Anterior cingulate cortex (tissue), 58 donors: ENCODE measurements at regions not wholly inside any gene's neighbourhood (a gene's known extent, or its start where the extent isn't known, plus 50 kb on each side); places are given as distances from the start of the nearest gene placed in this dataset.
A peak's percentile ranks its signal among the peaks of the same experiment; 100 is the strongest.
"Not testable (repeated sequence)": the region's sequence is repeated elsewhere in the genome, so short reads cannot be mapped to it uniquely, and the experiment has no call there.

Experiments
- DNase-seq, 58 donors: peaks; one replicate each; lab custom pipeline; 2025; lab: John Stamatoyannopoulos, UW

DNA sequence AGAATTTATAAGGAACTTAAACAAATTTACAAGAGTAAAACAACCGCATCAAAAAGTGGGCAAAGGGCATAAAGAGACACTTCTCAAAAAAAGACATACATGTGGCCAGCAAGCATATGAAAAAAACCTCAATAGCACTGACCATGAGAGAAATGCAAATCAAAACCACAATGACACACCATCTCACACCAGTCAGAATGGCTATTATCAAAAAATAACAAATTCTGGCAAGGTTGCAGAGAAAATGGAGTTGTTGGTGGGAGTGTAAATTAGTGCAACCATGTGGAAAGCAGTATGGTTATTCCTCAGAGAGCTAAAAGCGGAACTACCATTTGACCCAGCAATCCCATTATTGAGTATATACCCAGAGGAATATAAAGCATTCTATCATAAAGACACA is 866.8 kb upstream of the TENM4 start:
- no peak for DNase-seq

DNA sequence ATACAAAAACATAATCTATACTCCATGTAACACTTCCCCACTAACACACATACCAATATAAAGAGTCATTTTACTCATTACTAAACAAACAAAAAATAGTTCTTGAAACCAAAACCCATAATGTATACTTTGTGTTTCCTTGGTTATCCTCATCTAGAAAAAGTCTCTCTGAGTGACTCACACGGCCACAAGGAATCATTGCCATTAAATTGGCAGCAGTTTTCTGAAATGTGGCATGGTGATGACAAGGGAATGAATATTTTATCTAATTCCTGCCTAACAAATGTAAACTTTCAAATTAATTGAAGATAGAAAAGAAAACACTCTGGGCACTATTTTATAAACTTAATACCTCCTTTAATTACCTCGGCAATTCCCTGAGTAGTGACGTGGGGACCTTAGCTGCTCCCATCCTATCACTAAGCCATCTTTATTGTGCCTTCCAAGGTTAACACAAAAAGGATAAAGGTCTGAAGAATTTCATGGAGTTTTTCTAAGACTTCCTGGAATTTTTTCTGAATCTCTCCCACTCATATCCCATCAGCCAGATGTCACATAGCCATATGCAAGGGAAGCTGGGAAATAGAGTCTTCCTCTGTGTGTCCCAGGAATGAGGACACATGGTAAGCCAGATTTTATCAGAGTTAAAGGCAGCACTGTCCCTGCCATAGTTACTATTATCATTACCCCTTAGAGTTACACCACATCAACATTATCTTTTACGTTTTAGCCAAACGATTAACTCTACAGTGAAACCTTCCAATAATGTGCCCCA is 857.2 kb upstream of the TENM4 start:
- no peak for DNase-seq

DNA sequence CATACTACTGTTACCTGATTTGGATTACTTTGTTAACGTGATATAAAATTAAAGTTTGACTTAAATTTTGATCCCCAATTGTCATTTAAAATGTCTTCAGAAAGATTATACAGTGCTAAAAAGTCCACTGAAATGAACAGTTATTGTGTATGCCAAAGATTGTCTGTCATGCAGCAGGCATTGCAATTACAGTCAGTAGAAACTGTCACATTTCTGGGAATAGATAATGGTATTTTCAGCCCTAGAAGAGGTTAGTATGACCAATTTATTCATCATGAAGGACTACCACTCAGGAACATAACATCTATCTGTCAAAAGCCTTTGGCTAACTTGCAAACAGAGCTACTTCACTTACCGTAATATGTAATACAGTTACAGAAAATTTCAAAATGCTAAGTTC is 852.5 kb upstream of the TENM4 start:
- DNase-seq = no peak

DNA sequence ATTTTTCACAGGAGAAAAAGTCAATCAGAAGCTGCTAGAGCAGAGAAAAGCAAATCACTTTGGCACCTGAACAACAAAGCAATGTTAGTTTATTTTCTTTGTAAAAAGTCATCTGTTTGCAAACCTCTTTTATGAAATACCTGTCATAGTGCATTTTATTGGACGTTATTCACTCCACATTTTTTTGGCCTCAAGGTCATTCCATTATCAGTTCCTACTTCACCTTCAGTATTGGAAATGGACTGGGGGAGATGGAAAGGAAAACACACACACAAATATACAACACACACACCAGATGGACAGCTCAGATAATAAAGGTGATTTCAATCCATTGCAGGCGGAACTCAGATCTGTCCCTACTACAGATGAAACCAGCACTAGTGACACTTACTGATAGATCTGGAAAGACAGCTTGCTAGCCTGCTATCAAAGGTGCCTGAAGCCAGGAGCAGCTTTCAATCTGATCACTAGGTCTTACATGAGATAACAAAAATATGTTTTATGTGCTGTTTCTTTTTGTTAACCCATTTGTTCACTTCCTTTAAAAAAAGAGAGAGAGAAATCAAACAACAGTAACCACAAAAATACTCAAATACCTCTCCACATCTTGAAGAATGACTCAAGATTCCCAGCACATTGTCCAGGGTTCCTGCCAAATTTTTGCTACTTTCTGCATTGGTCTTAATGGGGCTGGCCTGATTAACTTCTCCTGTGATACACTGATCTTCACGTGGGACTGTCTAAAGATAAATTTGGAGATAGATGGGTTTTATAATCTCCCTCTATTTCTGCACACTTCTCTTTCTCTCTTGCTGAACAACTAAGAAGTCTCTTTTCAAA is 844.3 kb upstream of the TENM4 start:
- no peak for DNase-seq

DNA sequence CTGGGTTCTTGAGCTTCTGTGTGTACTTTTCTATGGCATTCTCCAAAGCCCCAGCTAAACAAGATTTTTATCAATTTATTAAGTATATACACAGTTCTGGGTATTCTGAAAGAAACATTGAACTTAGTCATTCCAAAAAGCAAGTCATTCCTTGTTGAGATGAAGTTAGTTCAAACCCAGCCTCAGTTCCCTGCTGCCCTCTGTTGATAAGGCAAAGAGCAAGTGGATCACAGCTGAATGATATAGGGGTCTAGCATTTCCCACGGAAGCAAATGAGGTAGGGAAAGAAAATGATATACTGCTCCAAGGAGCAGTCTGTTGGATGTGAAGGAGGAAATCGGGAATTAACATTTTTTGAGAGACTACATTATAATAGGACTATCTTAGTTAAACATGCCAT is 841.8 kb upstream of the TENM4 start:
- no peak for DNase-seq

DNA sequence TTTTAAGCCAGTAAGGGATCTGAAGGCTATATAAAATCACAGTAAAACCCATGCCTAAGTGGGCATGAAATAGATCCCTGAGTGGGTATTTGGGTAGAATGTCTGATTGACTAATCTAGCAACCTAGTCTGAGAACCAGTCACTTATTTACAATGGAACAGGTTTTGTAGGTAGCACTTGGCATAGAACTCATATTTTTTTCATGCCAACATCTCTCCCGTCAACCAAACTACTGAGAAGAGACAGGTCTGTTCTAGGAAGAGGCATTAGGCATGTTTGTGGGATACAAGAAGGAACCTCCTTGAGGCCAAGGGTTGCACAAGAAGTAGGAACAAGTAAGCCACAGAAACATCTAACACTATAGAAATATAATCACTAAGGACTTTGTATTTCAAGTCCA is 840.4 kb upstream of the TENM4 start:
- DNase-seq = no peak

DNA sequence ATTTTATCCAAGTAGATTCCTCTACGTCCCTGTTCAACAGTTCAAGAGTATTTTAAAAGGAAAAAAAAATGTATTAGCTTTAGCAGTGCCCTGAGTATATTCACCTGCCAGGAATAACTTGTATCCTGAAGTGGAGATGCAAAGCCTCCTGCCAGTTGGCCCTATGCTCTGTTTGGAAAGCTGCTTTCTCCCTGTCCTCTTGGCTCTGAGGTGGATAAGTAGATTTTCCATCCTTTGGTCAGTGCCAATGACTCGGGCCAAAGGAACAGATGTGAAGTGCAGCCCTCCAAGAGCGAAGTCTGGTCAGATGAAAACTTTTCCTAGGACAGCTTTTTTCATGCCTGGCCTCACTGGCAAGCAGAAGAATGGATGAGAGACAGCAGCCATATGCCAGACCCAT is 839.9 kb upstream of the TENM4 start:
- DNase-seq = peak in 2 of 58 donors; percentile 3 to 9

DNA sequence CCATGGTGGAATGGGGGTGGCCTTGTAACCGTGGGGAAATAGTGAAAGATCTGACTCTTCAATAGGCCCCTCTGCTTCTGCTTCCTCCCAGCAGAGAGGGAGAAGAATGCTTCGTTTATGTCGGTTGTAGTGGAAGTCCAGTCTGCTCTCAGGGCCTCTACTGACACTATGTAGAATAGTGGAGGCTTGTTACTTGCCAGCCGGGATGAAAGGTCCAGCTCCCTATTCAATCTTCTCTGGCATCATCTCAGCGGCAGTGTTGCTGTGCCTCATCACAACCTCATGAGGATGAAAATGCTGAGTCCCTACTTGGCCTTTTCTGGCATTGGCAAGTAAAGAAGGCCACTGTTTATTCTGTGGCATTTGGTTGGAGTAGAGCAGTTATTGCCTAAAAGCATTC is 820.9 kb upstream of the TENM4 start:
- DNase-seq = peak in 4 of 58 donors; percentile 4 to 26 (median 12)

DNA sequence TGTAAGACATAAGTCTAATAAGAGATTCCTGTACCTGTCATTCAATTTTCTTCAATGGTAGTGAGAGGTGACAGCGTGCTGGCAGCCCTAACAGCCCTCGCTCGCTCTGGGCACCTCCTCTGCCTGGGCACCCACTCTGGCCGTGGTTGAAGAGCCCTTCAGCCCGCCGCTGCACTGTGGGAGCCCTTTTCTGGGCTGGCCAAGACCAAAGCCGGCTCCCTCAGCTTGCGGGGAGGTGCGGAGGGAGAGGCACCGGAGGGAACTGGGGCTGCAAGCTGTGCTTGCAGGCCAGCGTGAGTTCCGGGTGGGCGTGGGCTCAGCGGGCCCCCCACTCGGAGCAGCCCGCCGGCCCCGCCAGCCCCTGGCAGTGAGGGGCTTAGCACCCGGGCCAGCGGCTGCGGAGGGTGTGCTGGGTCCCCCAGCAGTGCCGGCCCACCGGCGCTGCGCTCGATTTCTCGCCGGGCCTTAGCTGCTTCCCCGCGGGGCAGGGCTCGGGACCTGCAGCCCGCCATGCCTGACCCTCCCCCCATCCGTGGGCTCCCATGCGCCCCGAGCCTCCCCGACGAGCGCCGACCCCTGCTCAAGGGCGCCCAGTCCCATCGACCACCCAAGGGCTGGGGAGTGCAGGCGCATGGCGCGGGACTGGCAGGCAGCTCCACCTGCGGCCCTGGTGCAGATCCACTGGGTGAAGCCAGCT is 816.6 kb upstream of the TENM4 start:
- not testable (repeated sequence) for DNase-seq

DNA sequence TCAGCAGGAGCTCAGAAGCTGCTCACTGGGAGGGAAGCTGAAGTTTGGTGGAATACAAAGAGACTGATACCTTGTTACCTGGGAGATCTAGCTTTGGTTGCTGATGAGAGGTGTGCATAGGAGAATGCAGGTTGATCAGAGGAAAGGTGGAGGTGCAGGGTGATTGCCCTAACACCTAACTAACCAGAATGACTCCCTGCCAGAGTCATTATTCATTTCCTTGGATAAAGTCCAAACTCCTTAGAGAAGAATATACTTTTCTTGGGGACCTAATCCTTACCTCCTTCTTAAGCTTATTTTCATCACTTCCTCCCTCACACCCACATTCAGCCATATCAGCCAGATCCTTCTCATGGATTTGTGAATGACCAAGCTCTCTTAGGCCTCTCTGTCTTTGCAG is 814.2 kb upstream of the TENM4 start:
- DNase-seq = no peak

DNA sequence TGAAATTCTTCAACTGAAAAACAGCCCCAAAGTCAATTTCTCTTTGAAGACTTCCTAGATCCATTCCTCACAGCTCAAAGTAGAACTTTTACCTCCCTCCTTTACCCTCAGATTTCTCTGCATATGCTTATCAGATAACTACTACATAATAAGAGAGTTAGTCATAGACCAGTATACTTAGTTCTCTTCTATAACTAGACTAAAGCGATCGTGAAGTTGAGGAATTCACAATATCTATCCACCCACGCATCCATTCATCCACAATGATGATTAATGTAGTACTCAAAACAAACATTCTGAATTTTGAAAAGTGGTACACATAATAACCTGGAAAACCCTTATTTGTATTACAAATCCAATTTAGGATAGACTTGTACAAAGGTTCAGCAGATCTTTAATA is 800.9 kb upstream of the TENM4 start:
- DNase-seq = no peak

DNA sequence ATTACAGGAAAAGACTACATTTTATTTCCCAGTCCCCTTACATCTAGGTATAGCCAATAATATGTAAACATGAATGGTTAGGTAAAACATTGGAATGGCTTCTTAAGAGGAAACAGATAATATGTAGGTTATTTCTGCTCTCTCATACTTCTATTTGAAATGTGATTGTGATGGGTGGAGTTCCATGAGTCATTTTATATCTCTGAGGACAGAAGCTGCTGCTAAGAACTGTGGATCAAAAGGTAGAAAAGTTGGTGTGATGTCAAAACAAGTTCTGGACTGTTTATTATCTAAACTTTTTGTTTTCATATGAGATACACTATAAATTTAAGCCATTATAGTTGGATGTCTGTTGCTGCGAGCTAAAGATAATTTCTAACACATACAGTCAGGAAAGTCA is 799.4 kb upstream of the TENM4 start:
- no peak for DNase-seq

DNA sequence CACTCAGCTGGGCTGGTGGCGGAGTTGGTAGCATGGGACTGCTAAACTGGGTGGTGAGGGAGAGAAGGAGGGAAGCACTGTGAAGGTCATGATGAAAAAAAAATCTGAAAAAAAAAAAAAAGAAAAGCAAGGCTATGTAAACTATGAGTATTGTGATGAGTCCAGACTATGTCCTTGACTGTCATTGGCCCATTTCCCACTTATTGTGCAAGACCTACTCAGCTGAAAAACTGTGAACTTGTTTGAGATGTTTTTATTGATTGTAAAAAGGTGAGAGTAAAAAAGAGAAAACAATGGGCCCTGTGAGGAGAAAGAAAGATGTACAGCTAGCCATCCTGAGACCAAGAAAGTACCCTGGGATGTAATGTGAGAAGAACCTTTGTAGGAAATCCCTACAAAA is 798.4 kb upstream of the TENM4 start:
- DNase-seq = no peak

DNA sequence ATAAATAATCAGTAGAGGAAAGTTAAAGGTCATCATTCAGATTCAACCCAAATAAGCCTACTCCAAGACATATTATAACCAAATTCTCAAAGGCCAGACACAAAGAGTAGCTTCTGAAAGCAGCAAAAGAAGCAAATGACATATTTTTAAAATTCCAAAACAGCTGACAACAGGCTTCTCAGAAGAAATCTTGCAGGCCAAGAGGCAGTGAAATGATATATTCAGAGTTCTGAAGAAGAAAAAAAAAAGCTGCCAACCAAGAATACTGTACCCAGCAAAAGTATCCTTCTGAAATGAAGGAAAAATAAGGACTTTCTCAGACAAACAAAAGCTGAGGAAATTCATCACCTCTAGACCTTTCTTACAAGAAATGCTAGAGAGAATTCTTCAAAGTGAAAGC is 787.1 kb upstream of the TENM4 start:
- DNase-seq = no peak

DNA sequence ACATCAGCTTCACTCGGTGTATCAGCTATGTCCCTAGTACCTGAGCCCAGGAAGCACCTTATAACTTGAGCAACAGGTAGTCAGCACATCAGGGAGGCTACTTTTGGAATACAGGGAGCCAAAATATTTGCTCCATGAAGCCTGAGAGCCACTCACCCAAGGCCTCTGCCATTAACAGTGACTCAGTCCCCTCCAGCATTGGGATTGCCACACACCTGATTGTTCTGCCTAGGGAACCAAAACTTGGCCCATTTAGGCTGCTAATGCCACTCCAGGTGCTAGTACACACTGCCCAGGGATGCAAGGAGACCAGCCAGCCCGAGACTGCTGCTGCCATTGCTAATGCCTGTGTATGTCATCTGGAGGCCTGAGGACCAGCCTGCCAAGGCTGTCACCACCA is 773.6 kb upstream of the TENM4 start:
- no peak for DNase-seq

DNA sequence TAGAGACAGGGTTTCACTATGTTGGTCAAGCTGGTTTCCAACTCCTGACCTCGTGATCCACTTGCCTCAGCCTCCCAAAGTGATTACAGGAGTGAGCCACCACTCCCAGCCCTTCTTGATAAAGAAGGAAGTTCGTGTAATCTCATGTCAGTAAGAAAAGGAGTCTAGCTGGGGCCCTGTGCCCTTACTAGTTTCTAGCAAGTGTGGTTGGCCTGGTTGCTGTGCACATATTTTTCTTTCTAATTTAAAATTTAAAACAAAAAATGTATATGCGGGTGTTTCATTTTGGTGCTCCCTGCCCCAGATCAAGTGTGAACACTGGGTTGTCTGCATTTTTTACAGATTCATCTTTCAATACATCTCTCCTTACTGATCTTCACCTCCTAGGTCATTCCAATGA is 770.8 kb upstream of the TENM4 start:
- no peak for DNase-seq

DNA sequence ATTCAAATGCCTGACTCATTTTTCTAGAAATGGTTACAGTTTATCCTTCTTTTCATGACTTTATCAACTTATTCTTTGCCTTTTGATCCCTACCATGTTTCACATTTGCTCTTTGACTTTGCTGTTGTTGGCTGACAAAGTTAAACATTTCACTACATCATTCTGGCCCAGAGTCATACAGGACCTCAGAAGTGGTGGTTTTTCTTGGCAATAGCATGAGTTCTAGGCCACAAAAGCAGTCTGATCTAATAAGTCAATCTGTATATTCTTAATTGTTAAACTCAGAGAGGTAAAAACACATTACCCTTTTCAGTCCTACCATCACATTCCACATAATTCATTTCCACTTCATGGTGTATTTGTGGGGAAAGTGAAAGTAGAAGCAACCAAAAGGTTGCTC is 763.2 kb upstream of the TENM4 start:
- DNase-seq = no peak

DNA sequence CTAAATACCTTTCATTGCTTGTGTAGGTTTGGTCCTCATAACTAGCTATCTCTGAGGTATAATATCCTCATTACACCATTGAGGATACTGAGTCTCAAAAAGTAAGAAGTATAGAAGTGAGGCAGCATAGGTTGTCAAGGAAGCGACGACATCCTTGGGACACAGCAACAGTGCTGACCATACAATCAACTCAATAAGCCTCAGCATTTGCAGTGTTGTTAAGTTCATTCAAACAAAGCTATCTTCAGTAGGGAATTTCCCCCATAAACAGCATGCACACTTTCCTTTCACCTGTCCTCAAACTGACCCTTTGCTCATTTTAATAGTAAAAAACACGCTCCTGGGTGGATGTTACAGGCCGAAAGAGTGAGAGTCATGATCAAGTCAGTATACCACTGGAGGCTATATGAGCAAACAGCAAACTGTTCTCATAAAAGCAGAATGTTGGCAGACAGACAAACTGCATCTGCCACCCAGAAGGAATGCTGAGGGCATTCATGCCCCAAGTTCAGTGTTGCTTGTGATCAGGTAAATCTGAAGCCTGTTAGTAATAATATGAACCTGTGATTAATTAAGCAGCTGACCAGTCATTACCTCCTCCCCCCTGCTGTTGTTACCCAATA is 756.2 kb upstream of the TENM4 start:
- no peak for DNase-seq

DNA sequence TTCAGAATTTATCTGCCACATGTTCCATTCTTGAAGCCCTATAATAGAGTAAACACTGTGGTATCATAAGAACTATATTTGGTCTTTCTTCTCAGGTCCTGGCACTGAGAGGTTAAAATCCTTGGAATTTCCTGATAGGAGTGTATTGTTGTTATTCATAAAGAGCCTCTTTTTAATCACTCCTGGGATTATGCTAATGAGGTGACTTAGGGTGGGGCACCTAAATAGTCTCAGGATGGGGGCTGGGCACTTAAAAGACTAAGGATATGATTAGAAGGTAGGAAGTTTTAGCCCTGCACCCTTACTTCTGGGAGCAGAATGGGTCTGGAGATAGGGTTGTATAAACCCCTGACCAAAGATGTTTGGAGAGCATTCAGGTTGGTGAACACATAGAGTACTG is 755.2 kb upstream of the TENM4 start:
- DNase-seq = no peak

DNA sequence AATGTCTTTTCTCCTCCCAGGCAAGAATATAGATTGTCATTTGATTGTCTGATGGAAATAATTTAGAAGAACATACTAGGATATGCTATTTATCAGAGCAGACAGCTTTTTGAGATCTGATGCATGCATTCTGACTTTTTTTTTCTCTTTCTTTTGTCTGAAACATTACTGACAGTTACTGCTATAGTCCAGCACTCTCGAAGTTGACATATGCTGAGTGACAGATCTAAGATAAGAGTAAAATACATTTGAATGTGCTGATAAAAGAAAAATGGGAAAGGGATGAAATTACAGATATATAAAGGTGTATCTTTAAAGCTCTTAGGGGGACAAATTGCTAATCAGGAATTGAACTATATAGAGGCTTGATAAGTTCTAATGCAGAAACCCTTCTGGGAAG is 753.8 kb upstream of the TENM4 start:
- DNase-seq = no peak

DNA sequence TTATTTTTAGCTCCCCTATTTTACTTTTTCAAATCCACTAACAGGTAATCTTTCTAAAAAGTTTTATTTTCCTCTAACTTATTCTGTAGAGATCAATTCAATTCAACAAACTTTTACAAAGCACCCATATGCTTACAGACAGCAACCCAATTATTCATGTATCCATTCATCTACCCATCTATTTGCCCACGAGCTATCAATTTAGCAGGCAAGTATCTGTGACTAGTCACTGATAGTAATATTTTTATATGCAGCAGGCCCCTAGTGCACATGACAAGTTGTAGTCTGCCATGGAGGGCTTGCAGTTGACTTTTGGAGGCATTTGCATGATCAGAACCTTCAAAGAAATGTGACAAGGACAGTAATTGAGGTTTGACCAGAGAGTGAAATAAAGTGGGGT is 753.2 kb upstream of the TENM4 start:
- no peak for DNase-seq
